Endodermal cell (in vitro differentiated cells): ENCODE measurements at regions not wholly inside any gene's neighbourhood (a gene's known extent, or its start where the extent isn't known, plus 50 kb on each side); places are given as distances from the start of the nearest gene placed in this dataset.

Experiments
- DNase-seq: peaks from one replicate; pipeline ENCODE4 v3.0.0-alpha.2; 2017
- H3K27ac ChIP-seq: 2 replicates; pipeline ENCODE4 v1.5.1; 2013; ENCODE audit warnings: mild to moderate bottlenecking, low read depth, low read length, moderate library complexity
- H3K27me3 ChIP-seq: 2 replicates; pipeline ENCODE4 v1.6.1; 2013; ENCODE audit warnings: mild to moderate bottlenecking, low read length, moderate library complexity; ENCODE audit not compliant: insufficient read depth, control insufficient read depth, poor library complexity, severe bottlenecking
- H3K36me3 ChIP-seq: 2 replicates; pipeline ENCODE4 v1.7.0; 2013; ENCODE audit warnings: mild to moderate bottlenecking, low read length, moderate library complexity; ENCODE audit not compliant: control insufficient read depth, insufficient read depth
- H3K4me1 ChIP-seq: one replicate; pipeline ENCODE4 v1.7.0; 2013; ENCODE audit warnings: low read length; ENCODE audit not compliant: control insufficient read depth, insufficient read depth
- H3K4me3 ChIP-seq: 2 replicates; pipeline ENCODE4 v1.5.1; 2013; ENCODE audit warnings: mild to moderate bottlenecking, low read length, moderate library complexity
- H3K9ac ChIP-seq: 2 replicates; pipeline ENCODE4 v1.6.1; 2013; ENCODE audit warnings: mild to moderate bottlenecking, low read length, moderate library complexity; ENCODE audit not compliant: poor library complexity, severe bottlenecking; ENCODE audit errors: extremely low read depth
- H3K9me3 ChIP-seq: 2 replicates; pipeline ENCODE4 v1.6.1; 2013; ENCODE audit warnings: mild to moderate bottlenecking, low read length, moderate library complexity; ENCODE audit not compliant: control insufficient read depth
- H3K27ac Mint-ChIP-seq: 2 replicates; pipeline ENCODE4 v1.8.0; 2020; ENCODE audit warnings: mixed read lengths
- H3K27me3 Mint-ChIP-seq: 2 replicates; pipeline ENCODE4 v1.8.0; 2021; ENCODE audit warnings: mild to moderate bottlenecking, mixed read lengths; ENCODE audit not compliant: insufficient read depth
- H3K36me3 Mint-ChIP-seq: 2 replicates; pipeline ENCODE4 v1.8.0; 2020; ENCODE audit warnings: low read depth, mixed read lengths
- H3K4me1 Mint-ChIP-seq: 2 replicates; pipeline ENCODE4 v1.8.0; 2020; ENCODE audit warnings: mixed read lengths
- H3K4me3 Mint-ChIP-seq: 2 replicates; pipeline ENCODE4 v1.8.0; 2020; ENCODE audit warnings: mild to moderate bottlenecking, moderate library complexity, mixed read lengths
- H3K9me3 Mint-ChIP-seq: 2 replicates; pipeline ENCODE4 v1.8.0; 2020; ENCODE audit warnings: mild to moderate bottlenecking, mixed read lengths
- CTCF ChIP-seq: fragments of 200-600 bp; sonication (generic); conservative IDR thresholded peaks from 2 replicates; pipeline ENCODE4 v1.5.0; 2021; ENCODE audit warnings: antibody characterized with exemption, mild to moderate bottlenecking
- WGBS, 2 experiments: methylation state at CpG; one replicate each; pipeline versions ENCODE4 v1.1.5 to v1.1.7; 2013; ENCODE audit warnings: missing lambda C conversion rate in 2 of 2, mixed read lengths in 1 of 2; ENCODE audit not compliant: insufficient coverage in 1 of 2, insufficient read length in 1 of 2; 5-methylcytosine and 5-hydroxymethylcytosine counted together

DNA sequence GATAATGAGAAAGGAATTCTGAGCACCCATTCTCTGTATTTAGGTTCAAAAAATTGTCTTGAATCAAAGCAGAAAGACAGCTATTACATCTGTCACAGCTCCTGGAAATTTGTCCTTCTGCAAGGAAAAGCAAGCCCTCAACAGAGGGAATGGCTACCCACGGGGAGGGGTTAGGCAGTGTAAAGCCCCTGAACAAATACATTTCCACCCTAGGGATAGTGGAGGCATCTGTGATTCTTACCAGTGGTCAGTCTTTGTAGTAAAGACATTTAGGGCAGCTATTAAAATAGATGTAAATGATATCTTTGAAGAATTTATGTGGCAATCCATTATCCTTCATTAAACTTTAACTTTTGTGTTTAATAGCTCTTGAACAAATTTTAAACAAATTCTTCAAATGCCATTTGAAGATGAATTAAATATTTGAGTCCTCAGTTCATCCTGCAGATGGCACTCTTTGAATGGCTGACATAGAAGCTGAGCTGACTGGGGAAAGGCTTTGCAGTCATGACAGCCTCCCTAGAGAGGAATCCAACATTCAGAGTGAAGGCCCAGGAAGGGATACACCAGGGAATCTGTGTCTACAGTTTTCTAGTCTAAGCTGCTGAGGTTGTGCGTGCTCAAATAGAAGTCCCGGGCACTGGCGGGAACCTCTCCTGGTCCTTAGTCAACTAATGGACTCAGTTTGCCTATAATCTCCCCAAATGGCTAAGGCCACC lies 359.7 kb upstream of the ROPN1 start:
- Mint-ChIP-seq H3K4me1 (no peaks in the 10 kb centered on the region), H3K27ac (no peak overlapping the region), H3K36me3 (peaks cover 2% of the 10 kb centered on the region), H3K27me3 (peaks cover 2% of the 10 kb centered on the region), H3K4me3 (no peak overlapping the region), H3K9me3 (no peaks in the 10 kb centered on the region)
- Histone ChIP-seq H3K36me3 (no peaks in the 10 kb centered on the region), H3K9me3 (no peaks in the 10 kb centered on the region), H3K4me1 (peaks cover 7% of the 10 kb centered on the region), H3K27ac (no peak overlapping the region), H3K27me3 (no peaks in the 10 kb centered on the region), H3K4me3 (no peak overlapping the region), H3K9ac (no peak overlapping the region)
- peak; percentile 77 for DNase-seq
- whole genome bisulfite sequencing, 2 experiments, result 24 to 59% methylated on average over 3 to 4 of the region's 4 CpGs
- TF ChIP-seq CTCF, result peak; percentile 89

DNA sequence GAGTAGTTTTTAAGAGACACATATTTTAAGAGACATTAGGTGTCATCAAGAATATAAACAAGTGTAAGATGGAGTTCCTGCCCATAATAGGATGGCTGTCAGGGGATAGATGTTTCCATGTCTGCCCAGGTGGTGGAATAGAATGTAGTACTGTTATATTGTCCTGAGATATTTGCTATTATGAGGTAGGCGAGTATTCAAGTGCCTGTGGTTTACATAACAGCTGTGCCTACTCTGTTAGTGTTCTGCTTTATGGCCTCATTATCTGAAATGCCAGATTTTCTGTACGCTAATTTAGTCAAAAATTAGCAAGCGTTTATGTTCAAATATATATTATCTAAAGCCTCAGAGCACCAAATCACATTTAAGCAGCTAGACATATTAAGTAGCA lies 360.2 kb upstream of the ROPN1 start:
- no peaks in the 10 kb centered on the region for H3K4me1 Mint-ChIP-seq
- Histone ChIP-seq H3K4me3 (no peak overlapping the region), H3K9ac (no peak overlapping the region), H3K27ac (no peak overlapping the region), H3K4me1 (peaks cover 7% of the 10 kb centered on the region), H3K36me3 (no peaks in the 10 kb centered on the region), H3K9me3 (no peaks in the 10 kb centered on the region), H3K27me3 (no peaks in the 10 kb centered on the region)
- no peak for DNase-seq
- H3K27me3 Mint-ChIP-seq, result peaks cover 2% of the 10 kb centered on the region
- H3K4me3 Mint-ChIP-seq, result no peak overlapping the region
- no peak overlapping the region for H3K27ac Mint-ChIP-seq
- TF ChIP-seq CTCF, result no peak
- 80 to 98% methylated on average over 1 to 3 of the region's 3 CpGs for WGBS, 2 experiments
- peaks cover 2% of the 10 kb centered on the region for H3K36me3 Mint-ChIP-seq
- H3K9me3 Mint-ChIP-seq, result no peaks in the 10 kb centered on the region

DNA sequence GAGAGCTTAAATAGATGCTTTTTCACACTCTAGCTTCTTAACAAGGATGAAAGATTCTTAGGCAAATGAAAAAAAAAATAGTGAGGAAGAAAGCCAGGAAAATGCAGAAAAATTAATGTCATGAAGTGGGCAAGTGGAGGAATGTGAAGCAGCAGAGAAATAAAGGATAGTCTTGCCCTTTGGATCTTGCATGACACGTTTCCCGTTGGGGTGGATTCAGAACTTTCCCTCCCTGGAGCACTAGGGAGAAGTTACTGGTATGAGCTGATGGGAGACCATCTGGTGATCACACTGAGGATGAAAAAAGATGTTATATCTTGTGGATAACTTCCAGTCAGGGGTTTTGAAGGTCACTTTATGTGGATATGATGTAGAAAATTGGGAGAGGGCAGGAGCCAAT lies 361.8 kb upstream of the ROPN1 start:
- no peaks in the 10 kb centered on the region for H3K27me3 ChIP-seq
- no peak overlapping the region for H3K27ac ChIP-seq
- H3K4me3 Mint-ChIP-seq, result no peak overlapping the region
- H3K9me3 ChIP-seq, result no peaks in the 10 kb centered on the region
- H3K4me1 Mint-ChIP-seq, result no peaks in the 10 kb centered on the region
- H3K27ac Mint-ChIP-seq, result no peak overlapping the region
- no peaks in the 10 kb centered on the region for H3K36me3 ChIP-seq
- peaks cover 4% of the 10 kb centered on the region for H3K4me1 ChIP-seq
- peaks cover 2% of the 10 kb centered on the region for H3K27me3 Mint-ChIP-seq
- H3K9me3 Mint-ChIP-seq, result no peaks in the 10 kb centered on the region
- H3K4me3 ChIP-seq, result no peak overlapping the region
- peaks cover 2% of the 10 kb centered on the region for H3K36me3 Mint-ChIP-seq
- no peak overlapping the region for H3K9ac ChIP-seq
- WGBS, 2 experiments, result 96 to 100% methylated on average over 1 to 2 of the region's 2 CpGs
- TF ChIP-seq CTCF, result no peak
- DNase-seq, result no peak
